GM19238 (cell line): ENCODE measurements at regions not wholly inside any gene's neighbourhood (a gene's known extent, or its start where the extent isn't known, plus 50 kb on each side); places are given as distances from the start of the nearest gene placed in this dataset.

ENCODE experiments used
- DNase-seq: peaks from one replicate; pipeline ENCODE4 v3.0.0; 2011; ENCODE audit warnings: low spot score; ENCODE audit not compliant: insufficient read length

DNA sequence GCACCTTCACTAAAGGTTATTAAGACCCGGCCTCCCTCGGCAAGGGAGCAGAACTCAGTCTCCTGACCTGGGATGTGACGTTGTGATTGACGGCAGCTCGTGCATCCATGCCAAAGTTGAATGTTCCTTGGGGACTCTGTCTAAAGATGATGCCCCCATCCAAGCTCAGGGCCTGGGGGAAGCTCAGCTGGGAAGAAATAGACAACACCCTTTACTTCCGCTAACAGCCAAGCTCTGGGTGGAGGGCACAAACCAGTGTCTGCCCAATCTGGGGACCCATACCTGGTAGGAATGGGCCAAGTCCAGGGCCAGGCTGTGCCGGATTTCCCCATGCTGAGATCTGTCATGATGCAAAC, 95.4 kb downstream of the RMI2 start:
- DNase-seq, result no peak

DNA sequence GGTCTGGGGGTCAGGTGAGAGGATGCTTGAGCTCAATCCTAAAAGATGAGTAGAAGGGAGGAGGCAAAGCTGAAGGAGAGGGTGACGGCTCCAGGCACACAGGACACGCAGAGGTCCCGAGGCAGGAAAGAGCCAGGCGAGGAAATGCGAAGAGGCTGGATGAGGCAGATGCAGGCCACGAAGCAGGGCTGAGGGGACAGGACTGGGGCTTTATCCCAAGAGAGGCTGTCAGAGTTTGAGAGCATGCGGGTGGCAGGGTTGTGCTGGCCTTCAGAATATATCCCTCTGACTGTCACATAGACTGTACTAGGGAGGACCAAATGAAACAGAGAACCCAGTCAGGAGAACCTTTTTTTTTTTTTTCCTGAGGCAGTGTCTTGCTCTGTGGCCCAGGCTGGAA, 100.2 kb downstream of the RMI2 start:
- no peak for DNase-seq

DNA sequence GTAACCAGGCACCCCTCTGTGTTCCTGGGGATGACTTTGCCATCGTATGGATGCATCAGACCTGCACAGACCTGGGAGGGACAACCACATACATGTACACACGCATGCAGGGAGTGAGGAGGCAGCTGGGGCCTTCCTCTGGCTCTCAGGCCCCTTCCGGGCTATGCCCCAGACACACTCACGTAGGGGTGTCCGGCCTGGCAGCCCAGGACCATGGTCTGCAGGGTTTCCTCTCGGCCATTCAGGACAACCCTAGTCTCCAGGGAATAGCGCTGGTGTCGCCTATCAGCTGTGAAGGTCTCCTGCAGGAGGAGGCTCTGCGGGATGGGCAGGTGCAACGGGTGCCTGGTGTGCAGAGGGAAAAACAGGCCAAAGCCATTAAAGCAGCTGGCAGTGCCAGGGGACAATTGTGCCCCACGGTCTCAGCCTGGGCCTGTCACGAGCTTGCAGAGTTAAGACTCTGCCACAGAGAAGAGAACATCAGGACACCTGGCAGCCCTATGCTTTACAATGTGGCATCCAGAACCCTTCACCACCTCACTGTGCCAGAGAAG, 101.4 kb downstream of the RMI2 start:
- no peak for DNase-seq

DNA sequence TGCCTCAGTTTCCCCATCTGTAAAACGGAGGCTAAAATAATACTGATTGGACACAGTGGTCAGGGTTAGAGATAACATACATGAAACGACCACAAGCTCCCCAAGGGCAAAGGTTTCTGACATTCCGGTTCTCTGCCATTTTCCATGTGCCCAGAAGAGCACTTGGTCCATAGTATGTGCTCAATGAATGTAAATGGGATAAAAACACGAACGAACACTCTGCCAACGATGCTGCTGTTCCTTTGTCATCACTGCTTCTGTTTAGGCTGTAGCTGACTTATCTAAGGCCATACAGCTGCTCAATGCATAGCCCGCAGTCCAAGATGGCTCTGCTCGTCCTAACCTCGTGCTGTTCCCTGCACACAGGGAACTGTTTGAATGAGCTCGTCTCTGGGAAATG, 102.0 kb downstream of the RMI2 start:
- no peak for DNase-seq

DNA sequence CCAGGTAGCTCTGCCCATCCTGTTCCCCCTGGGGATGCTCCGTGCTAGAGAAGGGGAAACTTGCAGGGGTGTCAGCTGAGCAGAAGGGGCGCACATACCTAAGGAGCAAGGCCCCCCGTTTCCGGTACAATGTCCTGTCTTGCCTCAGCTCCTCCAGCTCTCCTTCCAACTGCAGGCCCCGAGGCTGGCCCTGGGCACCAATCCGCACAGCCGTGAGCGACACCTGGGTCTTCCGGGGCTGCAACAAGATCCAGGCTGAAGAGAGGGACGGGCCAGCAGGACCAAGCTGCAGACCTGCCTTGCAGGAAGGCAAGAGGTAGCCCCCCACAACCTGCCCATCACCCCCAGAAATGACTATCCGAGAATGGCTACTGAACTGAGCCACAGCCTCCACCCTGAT, 102.6 kb downstream of the RMI2 start:
- no peak for DNase-seq

DNA sequence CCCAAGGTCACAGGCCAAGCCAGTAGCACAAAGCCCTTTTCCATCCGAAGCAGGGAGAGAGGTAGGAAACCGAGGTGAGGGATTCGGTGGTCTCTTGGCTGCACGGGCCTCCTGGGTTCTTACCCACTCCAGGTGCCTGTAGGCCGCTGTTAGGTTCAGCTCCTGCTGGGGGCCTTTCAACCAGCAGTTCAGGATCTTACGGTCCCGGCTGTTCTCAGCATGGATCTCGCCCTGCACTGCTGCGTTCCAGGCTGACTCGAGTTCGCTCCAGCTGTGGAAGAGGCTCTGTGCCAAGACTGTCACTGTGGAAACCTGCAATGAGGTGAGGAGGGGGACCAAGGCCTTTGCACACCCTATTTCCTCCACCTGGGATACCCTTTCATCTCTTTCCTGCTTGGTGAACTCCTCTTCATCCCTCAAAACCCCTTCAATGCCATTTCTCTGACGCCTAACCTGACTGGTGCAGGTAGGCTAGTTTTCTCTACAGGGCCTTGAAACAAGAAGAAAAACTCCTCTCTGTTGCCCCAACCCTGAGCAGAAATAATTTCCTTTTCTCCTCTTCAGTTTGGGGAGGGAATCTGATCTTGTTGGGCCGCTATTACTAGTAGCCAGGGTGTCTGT, 103.6 kb downstream of the RMI2 start:
- no peak for DNase-seq

DNA sequence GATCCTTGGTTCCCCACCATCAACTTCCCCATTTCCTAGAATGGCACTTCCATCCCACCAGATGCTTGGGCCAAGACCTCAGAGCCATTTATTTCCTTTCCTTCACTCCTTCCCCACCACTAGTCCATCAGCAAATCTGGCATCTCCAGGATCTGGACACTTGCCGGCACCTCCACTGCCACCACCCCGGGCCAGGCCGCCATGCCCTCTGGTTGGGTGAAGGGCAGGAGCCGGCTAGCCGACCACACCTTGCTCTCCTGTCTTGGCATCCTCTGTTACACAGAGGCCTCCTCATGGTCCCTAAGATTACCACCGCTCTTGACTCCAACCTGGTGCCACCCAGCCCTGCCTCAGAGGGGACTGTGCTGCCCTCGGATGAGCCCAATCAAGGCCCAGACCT, 104.5 kb downstream of the RMI2 start:
- no peak for DNase-seq

DNA sequence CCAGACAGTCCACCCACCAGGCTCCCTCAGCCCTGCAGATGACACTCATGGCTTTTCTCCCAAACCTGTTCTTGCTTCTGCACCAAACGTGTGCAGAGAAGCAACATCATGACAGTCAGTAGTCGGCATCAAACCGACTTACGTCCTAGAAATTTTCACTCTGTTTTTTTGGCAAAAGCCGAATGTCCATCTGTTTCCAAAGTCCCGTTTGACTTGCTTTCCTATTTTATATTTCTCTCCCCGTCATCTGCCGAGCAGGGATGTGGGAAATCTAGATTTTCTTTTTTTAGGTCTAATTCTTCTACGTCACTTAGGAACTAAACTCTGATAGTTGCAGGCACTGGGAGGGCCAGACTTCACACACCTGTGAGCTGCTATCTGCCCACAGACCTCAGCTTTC, 104.9 kb downstream of the RMI2 start:
- DNase-seq, result no peak

DNA sequence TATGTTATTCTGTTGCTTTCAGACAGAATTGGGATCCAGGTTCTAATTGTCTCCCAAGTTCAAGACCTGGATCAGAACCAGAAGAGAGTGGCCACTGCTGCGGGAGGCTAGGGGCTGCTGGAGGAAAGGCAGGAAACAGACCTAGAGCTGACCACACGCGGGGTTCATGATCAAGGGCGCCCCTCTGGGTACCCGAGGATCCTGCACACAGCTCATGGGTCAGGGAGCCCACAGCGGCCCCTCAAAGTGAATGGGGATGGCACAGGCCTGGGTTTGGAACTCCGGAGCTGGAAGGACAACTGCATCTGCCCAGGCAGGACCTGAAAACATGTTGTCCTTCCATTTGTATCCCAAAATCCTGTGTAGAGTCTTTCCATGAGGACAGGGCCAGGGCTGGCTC, 107.0 kb downstream of the RMI2 start:
- DNase-seq, result no peak

DNA sequence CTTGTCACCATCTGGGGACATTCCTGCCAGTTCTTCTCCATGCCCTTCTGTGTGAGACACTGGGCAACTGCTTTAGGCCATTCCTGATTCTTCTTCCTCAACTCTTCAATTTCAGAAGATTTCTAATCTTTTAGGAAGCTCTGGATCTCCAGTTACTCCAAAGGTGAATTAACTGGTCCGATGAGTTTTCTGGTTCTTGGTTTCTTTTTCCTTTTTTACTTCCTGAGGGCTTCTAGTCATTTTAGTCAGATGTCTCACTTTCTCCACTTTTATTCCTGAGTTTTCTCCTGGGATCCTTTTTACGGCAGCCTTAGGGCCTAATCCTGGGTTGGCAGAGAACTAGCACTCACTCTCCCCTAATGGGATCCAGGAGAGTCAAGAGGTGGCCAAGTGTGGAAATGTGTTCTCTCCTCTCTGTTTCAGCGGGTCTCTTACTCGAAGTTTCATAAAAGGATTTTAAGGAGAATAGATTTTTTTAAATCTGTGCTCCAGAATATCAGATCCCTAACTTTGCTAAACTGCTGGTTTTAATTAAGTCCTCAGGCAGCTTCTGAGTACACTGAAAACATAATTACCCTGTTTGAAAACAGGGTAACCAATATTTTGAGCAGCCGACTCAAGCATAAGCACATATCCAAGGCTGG, 107.6 kb downstream of the RMI2 start:
- DNase-seq, result no peak

DNA sequence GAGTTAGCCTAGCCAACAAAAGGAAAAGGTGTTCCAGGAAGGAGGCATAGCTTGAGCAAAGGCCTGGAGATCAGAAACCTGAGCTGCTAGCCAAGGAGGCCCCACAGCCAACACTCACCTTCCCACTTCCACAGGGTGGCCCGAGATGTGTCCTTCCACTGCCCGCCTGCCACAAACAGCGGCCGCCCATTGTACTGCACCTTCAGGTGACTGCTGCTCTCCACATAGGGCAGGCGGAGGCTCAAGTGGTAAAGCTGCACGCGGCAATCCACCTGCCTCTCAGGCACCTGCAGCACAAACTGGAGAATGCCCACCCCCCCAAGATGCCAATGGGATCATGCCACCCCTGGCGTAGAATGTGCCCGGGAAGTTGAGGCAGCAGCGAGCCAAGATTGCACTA, 111.5 kb downstream of the RMI2 start:
- no peak for DNase-seq

DNA sequence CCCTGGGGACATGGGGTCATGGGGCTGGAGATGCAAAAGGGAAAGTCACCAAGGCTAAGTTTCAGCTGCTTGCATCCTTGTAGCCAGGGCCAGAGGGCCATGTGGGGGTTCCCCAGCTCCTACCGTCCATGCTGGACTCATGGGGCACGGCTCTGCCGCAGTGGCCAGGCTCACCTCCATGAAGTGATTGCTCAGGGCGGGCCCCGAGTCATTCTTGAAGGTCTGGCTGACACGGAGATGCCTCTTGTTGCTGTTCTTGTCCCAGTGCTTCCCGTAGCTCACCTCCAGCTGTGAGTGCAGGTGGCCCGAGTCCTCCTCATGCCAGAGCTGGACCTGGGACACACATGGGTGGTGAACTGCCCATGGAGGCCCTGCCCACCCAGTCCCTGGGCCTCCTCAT, 114.5 kb downstream of the RMI2 start:
- DNase-seq, result no peak

DNA sequence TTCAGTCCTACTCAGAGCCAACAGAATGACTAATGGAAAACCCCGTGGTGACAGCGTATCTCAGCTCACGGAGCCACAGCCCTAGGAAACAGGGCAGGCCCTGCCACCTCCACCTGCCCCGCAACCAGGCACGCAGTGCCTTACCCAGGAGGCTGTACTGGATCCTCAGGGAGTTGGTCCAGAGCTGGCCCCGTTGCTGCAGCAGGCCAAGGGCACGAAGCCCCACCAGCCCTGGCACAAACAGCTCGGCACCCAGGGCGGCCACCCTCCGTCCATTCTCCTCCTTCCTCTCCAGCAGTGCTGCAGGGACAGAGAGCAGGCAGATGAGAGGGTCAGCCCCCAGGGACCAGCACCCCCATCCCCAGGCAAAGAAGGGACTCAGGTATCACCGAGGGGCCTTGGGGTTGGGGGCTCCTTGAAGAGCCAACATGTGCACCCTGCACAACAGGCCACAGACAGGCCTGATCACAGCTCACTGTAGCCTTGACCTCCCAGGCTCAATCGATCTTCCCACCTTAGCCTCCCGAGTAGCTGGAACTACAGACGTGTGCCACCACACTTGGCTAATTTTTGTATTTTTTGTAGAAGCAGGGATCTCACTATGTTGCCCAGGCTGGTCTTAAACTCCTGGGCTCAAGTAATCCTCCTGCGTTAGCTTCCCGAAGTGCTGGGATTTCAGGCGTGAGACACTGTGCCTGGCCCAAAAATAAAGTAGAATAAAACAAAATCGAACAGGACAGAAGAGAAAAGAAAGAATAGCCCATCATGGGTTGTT, 115.7 kb downstream of the RMI2 start:
- no peak for DNase-seq

DNA sequence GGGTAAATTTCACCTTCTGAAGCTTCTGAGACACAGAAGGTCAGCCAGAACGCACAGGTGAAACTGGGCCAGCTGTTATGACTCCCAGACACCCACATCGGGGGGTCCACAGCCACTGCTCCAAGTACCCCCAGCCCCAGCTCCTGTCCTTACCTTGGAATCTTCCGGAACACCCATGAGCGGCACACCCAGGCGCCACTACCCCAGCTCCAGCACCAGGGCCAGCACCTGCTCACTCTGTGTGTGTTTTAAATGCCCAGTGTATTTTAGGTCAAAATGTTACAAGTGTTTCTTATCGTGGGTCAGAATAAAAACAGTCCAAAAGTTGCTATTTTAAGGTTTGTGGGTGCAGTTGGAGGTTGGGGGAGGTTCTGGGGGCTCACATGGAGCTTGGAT, 116.3 kb downstream of the RMI2 start:
- DNase-seq, result no peak

DNA sequence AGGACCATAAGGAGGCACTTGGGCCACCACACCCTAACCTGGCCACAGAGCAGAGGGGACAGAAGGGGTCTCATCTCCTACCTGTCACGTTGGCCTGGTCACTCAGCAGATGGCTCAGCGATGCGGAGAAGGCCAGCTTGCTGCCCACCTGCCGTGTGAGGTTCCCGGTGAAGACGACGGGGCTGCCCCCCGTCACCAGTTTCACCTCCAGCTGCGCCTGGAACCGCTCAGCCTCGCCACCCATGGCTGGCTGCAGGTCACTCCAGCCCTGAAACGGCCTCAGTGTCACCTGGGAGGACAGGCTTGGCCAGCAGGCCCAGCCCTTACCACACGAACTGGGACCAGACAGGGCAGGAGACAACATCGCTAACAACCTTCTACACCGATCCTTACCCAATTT, 116.8 kb downstream of the RMI2 start:
- DNase-seq, result no peak

DNA sequence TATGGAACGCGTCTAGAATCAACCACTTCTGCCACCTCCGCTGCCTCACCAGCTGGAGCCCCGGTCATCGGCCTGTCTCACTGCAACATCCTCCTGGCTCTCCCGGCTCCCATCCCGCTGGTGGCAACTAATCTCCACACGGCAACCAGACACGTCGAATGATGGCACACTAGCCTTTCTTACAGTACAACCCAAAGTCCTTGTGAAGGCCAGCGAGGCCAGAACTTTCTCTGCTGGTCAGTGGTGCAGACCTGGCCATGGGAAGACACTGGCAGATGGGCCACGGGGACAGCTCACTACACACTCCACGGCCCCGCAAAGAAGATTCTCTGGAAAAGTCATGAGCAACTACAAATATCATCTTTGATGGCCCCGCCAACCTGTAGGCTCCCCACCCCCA, 117.6 kb downstream of the RMI2 start:
- DNase-seq, result no peak

DNA sequence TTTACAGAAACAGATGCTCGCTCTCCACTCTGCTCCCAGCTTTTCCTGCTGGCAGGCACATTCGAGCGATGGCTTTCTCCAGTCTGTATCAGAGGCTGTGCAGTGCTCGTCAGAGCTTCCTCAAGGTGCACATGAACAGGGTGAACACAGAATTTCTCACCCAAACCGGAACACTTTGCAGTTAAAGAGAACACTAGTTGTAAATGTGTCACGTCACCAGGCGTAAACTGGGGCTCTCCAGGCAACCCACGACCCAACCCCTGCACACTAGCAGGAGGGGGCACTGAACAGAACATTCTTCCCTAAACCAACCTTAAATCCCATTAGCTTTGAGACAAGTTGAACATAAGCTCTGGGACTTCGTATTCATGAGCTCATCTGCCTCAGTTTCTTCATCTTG, 119.0 kb downstream of the RMI2 start:
- DNase-seq, result no peak

DNA sequence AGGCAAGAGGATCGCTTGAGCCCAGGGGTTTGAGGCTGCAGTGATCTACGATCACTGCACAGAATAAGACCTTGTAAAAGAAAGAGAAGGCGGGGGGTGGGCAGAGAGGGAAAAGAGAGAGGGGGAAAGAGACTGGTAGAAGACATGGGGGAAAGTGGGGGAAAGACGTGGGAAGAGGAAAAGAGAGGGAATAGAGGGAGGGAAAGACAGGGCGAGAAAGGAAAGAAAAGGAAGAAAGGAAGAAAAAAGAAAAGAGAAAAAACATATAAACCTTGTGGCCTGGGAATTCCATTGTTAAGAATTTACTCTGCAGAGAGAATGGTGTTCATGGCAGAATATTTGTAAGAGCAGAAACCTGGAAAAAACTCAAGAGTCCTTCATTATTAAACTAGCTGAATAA, 120.4 kb downstream of the RMI2 start:
- DNase-seq, result no peak

DNA sequence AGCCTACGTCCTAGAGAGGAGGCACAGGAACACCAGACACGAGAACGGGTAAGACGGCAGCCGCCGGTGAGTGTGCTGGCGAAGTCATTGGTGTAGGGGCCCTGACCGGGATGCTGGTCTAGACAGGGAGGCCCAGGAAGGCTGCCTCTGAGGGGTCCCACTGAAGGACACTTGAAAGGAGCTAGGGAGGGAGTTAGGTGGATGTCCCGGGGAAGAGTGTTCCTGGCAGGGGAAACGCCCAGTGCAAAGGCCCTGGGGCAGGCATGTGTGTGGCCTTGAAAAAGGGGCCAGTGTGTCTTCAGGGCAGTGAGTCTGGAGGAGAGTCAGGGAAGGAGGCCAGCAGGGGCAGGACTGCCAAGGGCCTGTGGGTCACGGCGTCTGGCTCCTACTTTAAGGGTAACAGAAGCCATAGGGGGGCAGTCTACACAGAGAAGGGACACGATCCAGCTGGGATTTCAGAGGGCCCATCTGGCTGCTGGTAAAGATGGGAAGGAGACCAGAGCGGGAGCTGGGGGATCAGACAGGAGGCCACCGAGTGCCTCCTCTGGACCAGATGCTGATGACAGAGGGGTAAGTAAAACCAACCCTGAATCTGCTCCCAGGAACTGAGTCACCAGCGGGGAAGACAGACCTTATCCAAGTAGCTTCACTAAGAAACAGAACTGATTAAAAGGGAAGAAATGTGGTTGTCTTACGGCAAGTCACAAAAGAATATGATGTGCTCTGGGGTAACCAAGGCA, 115.9 kb downstream of the LITAF start:
- no peak for DNase-seq

DNA sequence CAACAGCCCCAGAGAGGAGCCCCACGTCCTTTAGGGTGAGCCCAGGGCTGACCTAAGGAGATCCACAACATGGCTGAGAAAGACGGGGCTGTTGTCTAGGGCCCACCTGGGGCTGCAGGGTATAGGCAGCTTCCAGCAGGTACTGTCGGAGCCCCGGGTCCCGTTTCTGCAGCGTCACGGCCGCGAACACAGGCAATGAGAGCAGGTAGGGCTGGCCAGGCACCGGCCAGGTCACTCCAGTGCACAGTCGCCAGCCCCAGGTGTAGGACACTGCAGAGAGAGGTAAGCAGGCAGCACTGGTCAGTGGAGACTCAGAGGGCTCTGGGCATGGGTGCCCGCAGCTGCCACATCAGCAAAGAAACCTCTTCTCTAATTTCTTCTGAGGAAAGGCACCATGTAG, 115.2 kb downstream of the LITAF start:
- DNase-seq, result no peak

DNA sequence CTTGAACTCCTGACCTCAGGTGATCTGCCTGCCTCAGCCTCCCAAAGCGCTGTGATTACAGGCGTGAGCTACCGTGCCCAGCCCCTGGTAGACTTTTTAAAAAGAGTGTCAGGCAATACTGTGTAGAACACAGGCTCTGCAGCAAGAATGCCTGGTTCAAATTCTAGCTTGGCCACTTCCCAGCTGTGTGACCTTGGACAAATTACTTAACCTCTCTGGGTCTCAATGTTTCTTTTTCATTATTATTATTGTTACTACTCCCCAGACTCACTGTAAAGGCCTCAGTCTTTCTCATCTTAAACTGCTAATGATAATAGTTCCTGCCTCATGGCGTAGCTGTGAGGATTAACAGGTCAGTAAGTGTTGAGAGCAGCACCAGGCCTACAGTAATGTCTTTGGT, 114.3 kb downstream of the LITAF start:
- no peak for DNase-seq

DNA sequence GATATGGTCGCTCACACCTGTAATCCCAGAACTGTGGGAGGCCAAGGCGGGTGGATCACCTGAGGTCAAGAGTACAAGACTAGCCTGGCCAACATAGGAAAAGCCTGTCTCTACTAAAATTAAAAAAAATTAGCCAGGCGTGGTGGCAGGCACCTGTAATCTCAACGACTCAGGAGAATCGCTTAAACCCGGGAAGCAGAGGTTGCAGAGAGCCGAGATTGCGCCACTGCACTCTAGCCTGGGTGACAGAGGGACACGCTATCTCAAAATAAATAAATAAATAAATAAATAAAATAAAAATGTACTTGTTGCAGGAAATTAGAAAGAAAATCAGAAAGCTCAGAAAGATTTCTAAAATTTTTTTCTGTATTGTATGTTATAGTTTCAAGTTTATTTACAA, 113.9 kb downstream of the LITAF start:
- DNase-seq, result no peak
